NOMO-1 (cell line): ENCODE measurements at regions not wholly inside any gene's neighbourhood (a gene's known extent, or its start where the extent isn't known, plus 50 kb on each side); places are given as distances from the start of the nearest gene placed in this dataset.

ENCODE experiments used
- DNase-seq, 2 experiments: peaks; one replicate each; lab custom pipeline; 2025; ENCODE audit not compliant: unreplicated experiment in 2 of 2; lab: John Stamatoyannopoulos, UW

DNA sequence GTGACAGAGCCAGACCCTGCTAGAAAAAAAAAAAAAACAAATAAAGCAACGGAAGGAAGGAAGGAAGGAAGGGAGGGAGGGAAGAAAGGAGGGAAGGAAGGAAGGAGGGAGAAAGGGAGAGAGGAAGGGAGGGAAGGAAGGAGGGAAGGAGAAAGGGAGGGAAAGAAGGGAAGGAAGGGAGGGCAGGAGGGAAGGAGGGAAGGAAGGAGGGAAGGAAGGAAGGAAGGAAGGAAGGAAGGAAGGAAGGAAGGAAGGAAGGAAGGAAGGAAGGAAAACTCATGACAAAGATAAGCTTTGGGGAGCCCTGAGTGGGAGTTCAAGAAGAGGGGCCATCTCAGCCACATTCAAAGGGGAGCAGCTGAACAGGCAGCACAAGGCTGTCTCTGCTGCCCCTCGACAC, 124.7 kb upstream of the MGMT start:
- DNase-seq, result no peak

GRCh38 chr10:129343141-129343540, 123.9 kb upstream of the MGMT start:
- no peak for DNase-seq

- no peak for DNase-seq
Observed at GRCh38 chr10:129344103-129344502, 122.9 kb upstream of the MGMT start.

DNA sequence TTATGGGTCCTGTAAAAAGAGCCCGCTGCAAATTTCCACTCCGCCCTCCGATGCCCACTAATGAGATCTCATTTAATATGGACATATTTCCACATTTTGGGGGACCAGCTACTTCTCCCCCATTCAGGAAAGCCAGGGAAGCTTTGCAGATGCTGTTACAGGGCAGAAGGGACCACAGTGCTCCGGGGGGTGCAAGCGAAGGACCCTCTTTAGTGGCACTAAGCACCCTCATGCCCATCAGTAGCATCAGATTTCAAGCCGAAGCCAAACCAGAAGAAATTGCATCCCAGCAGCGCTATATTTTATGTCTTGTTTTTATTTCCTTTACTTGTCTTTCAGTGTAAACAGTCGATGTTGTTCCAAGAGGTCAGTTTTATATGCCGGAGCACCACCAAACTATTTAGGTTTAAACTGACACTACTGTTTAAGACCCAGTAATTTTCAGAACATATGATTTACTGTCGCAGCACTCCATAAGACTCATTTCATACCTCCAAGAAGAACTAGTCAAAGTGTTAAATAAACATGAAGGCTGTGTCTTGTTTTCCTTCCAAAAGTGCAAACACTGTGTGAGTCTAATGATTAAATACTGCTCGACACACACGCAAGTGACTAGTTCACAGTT, 122.2 kb upstream of the MGMT start:
- no peak for DNase-seq

GRCh38 chr10:129345763-129346162, 121.3 kb upstream of the MGMT start:
- DNase-seq, result no peak

DNA sequence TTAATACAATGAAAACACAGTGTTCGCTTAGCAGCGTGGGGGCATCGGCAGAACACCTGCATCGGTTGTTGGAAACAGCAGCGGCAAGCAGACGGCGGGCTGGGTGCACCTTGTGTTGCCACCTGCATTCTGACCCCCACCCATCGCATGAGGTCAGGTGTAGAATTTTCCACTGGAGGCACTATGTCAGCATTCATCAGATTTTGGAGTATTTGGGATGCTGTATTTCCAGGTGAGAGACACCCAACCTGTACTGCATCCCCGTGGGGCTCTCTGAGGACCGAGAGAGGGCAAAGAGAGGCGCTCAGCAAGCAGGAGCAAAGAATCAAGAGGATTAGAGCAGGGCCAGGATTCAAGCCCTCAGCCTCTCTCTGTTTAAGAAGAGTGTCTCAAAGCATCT, 116.4 kb upstream of the MGMT start:
- DNase-seq, result no peak

GRCh38 chr10:129353101-129353500, 113.9 kb upstream of the MGMT start:
- no peak for DNase-seq

GRCh38 chr10:129360046-129360445, 107.0 kb upstream of the MGMT start:
- DNase-seq, result no peak

DNA sequence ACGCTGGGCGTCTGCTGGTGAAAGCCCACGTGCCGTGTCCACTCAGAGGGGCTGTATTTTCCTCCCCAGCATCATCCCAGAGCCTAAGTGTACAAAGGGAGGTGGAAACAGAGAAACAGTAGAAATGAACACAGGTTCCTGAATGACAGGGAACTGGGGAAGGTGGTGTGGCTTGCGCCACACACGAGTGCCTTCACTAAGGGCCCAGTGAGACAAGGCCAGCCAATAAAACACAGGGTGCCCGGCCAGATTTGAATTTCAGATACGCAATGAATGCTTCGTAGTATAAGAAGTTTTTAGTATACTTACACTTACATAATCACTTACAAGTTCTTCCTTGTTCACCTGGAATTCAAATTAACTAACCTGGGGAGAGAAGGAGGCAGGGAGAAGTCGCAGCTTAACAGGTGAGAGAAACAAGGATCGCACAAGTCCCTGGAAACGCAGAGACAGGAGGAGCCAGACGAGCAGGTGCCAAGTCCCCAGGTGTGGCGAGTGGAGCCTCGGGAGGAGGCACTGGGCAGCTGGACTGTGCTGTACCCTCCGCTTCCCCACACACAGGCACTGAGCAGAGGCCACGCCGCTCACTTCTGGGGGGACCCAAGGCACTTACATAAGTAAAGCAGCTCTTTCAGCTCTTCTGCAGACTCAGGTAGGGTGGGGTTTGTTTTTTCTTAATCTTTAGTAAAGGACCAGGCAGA, 105.2 kb upstream of the MGMT start:
- no peak for DNase-seq

GRCh38 chr10:129364949-129365348, 102.1 kb upstream of the MGMT start:
- no peak for DNase-seq

DNA sequence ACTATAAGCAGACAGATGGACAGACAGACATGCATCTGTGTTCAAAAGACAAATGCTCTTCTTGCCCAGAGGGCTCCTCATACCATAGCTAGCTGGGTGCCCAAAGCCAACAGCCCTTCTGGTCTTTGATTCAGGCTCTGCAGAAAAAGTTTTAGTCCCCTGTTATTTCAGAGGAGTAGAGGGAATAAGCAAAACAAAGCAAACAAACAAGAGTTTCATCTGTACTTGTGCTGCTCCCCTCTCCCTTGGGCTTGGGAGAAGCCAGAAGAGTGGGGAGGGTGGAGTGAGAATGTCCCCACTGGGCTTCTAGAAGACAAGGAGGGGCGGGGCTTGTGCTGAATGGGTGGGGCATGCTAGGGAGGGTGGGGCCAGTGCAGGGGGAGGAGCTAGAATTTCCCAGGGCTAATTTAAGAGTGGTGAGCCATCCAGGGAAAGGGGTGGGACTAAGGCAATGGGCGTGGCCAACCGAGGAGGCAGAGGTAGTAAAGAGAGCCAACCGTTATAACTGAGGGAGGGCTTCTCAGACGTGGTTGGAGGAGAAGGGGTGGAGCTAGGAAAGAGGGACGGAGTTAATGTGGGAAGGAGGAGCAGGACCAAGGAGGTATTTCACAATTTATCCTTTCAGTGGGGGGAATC, 101.2 kb upstream of the MGMT start:
- no peak for DNase-seq

- DNase-seq, result no peak
Observed at GRCh38 chr10:129366450-129366849, 100.6 kb upstream of the MGMT start.

DNA sequence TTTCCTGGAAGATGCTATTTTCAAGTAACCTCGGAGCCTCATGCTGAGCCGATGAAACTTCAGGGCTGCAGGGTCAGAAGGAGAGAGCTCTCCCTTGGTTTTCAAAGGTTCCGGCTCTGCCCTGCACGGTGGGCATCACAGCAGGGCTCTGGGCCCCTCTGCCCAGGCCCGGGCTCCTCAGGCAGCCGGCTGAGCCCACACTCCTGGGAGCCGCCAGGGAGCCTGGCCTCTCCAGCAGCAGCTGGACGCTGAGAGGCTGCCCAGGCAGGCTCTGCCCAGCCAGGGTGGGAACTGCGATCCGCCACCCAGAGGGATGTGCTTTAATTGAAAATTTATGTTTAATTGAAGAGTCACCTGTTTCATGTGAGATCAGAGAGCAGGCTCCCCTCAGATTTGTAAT, 97.5 kb upstream of the MGMT start:
- DNase-seq, result no peak

DNA sequence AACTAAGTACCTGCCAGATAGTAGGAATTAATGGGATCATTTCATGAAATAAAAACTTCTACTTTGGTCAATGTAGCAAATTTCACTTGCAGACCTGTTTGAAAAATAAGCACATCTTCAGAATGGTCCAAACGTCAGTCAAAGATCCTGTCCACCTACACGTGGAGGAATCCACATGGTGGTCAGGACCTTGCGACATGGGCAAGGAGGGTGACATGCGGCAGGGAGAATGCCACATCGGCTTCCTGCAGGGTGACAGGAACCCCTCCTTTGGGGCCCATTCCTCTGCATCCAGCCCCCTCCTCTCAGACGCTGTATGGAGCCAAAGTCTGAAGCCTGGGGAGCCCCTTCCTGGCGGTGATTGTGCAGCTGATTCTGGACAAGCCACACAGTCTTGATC, 95.5 kb upstream of the MGMT start:
- DNase-seq, result no peak

DNA sequence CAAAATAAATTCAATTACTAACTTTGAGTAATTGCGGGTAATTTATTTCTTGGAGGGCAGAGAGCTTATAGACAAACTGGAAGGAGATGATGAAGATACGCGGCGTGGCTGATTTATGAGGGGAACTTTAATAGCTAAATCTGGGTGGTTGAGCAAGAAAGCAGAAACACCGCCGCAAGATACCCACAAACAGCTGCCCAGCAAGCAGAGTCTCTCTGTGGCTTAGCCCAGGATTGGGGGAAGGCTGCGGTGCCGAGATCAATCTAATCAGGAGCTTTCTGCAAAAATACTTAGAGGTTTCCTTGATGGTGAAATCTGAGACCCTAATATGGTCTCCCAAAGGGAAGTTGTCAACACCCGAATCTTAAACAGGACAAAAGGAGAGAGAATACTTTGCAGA, 94.9 kb upstream of the MGMT start:
- DNase-seq, result peak; percentile 18 to 66

GRCh38 chr10:129373231-129373630, 93.8 kb upstream of the MGMT start:
- no peak for DNase-seq

DNA sequence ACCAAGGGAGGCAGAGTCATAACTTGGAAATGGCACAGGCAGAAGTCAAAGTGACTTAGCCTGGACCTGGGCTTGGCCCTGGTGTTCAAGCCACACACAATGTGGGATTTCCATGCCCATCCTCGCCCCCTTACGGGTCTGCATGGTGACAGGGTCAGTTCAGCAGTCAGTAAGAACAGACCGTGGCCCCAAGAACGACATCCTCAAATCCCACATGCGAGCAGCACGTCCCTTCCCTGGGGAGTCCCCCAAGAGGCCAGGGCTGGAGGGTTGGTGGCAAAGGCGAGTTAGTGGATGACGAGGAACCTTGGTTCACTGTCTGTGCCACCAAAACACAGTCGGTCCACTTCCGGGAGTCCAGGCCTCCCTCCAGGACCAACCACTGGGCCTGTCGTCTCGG, 93.3 kb upstream of the MGMT start:
- DNase-seq, result no peak

DNA sequence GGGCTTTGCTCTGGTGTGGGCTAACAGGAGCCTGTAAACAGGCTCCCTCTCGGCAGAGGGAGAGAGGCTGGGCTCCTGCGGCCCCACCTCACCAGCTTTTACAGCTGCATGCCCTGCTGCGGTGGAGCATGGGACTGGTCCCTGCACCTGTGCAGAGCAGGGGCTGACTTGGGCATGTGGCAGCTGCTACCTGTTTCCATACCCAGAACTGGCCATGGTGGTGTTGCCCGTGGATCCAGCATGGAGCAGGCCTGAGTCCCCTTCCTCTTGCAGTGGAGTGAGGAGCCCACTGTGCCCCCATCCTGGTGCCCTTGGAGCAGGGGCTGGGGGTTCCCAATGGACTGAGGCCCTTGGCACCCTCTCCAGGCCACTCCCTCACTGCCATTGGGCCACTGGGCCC, 91.9 kb upstream of the MGMT start:
- no peak for DNase-seq

DNA sequence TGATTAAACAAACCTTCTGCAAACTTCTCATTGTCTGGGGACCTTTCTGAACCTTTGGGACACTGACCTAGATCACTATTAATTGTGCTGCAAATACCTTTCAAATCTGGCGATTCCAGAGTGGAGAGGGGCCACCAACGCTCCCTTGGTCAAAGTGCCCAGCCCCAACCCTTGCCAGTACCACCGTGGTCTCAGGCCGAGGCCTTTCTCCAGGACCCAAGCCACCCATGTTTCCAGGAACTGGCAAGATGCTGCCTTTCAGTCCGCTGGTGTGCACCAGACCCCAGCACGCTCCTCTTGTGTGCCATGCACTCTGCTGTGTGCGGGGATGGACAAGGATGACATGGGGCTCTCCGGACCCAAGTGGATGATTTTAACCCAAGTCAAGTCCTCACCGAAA, 91.1 kb upstream of the MGMT start:
- DNase-seq, result no peak

DNA sequence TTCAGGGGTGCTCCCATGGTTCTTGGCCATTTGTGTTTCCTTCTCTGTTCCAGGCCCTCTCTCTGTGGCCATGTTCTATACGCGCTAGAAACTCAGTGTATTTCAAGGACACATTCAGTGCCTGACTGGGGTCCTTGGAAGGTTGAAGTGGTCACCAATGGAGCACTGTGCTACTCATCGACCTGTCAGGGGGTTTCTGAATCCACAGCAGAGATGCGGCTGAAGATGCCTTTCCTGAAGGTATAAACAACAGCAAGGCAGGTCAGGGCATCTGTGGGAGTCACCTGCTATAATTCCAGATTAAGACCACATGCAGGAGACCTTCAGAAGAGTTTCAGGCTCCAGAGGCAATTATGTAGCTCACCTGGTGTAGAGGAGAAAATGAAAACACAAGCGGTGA, 86.8 kb upstream of the MGMT start:
- DNase-seq, result no peak

DNA sequence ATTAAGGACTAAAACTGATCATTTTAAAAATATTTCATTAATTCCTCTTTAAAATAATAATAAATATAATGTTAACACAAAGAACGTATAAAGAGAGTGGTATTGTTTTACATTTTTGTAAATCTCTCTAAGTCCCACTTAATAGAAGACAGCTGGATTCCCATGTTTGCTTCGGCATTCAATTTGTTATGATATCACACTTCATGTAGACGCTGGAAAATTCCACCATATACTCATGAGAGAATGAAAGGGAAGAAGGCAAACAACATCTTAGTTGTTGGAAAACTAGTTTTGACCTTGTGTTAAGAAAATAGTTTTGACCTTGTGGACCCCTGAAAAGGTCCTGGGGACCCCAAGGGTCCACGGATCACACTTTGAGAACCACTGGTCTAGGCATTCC, 85.3 kb upstream of the MGMT start:
- no peak for DNase-seq

- no peak for DNase-seq
Observed at GRCh38 chr10:129382401-129382800, 84.6 kb upstream of the MGMT start.
